ENCODE measurements at regions not wholly inside any gene's neighbourhood (a gene's known extent, or its start where the extent isn't known, plus 50 kb on each side); places are given as distances from the start of the nearest gene placed in this dataset.
"Not testable (repeated sequence)": the region's sequence is repeated elsewhere in the genome, so short reads cannot be mapped to it uniquely, and the experiment has no call there.

DNA sequence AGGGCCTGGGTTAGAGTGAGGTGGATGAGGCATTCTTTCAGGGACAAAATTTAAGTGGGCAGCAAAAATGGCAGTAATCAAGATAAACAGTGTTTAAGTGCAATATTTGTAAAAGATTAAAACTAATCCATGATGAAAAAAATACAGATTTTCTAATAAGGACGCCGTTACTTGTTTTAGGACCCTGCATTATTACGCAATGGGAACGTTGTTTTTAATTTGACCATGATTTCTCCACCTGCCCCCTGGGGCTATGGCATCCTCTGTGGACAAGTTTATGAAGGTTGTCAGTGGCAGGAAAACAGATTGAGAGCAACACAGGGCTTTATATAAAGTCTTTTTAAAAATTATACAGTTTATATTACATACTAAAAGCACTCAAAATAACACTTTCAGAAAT lies 380.6 kb upstream of the PHF14 start:
- DNase-seq (ENCODE audit: low read depth) = no peak

- DNase-seq (ENCODE audit: low read depth) = no peak
These were observed 376.8 kb upstream of the PHF14 start for GRCh38 chr7:10596827-10597226.

- DNase-seq (ENCODE audit: low read depth) = no peak
These were observed 369.5 kb upstream of the PHF14 start for GRCh38 chr7:10604128-10604527.

- DNase-seq (ENCODE audit: low read depth) = no peak
These were observed 360.7 kb upstream of the PHF14 start for GRCh38 chr7:10612950-10613349.

- no peak for DNase-seq (ENCODE audit: low read depth)
These were observed 354.7 kb upstream of the PHF14 start for GRCh38 chr7:10618953-10619352.

GRCh38 chr7:10632712-10633111 lies 341.0 kb upstream of the PHF14 start:
- no peak for DNase-seq (ENCODE audit: low read depth)

DNA sequence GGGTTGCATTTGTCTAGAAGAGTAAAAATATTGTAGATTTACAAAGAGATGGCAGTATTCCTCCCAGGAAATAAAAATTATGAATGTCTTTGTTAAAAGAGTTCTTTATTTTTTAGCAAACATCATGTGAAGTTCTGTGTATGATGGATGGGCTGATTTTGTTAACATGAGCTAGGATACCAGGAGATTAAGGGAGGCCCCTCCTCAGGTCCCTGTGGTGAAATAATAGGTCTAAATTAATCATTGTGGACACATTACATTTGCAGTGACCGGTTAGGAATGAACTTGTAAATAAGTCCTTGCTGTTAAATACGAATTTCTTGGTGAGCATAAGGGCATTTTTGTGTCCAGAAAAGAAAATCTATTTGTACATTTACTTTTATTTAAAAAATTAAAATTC lies 339.4 kb upstream of the PHF14 start:
- no peak for DNase-seq (ENCODE audit: low read depth)

DNA sequence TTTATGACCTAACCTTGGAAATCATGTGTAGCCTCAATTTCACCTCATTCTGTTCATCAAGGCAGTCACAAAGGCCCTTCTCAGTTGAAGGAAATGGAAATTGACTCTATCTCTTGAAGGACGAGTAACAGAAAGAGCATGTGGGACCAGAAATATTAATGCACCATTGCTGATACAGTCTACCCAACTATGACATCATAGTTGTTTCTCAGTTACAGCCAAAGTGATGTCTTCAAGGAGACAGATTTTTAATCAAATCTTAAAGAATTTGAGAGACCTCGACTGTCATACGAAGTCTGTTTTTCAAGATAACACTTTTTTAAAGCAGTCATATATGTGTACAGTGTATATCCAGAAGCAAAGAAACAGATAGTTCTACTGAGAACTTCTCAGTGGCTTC lies 335.7 kb upstream of the PHF14 start:
- DNase-seq (ENCODE audit: low read depth) = no peak

- no peak for DNase-seq (ENCODE audit: low read depth)
These were observed 330.1 kb upstream of the PHF14 start for GRCh38 chr7:10643545-10643944.

GRCh38 chr7:10644849-10645248 lies 328.8 kb upstream of the PHF14 start:
- DNase-seq (ENCODE audit: low read depth) = no peak

- DNase-seq (ENCODE audit: low read depth) = no peak
These were observed 327.5 kb upstream of the PHF14 start for GRCh38 chr7:10646194-10646593.

DNA sequence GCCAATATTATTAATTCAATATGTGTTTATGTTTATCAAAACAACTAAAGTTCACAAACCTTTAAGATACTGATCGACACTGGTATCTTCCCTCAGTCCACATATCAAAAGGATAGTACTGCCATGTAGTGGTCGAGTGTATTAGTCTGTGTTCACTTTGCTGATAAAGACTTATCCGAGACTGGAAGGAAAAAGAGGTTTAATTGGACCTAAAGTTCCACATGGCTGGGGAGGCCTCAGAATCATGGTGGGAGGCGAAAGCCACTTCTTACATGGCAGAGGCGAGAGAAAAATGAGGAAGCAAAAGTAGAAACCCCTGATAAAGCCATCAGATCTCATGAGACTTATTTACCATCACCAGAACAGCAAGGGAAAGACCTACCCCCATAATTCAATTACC lies 325.4 kb upstream of the PHF14 start:
- DNase-seq (ENCODE audit: low read depth) = no peak

GRCh38 chr7:10649120-10649519 lies 324.6 kb upstream of the PHF14 start:
- DNase-seq (ENCODE audit: low read depth) = not testable (repeated sequence)

GRCh38 chr7:10655031-10655430 lies 318.6 kb upstream of the PHF14 start:
- DNase-seq (ENCODE audit: low read depth) = no peak

- DNase-seq (ENCODE audit: low read depth) = no peak
These were observed 316.5 kb upstream of the PHF14 start for GRCh38 chr7:10657201-10657600.

- DNase-seq (ENCODE audit: low read depth) = no peak
These were observed 315.8 kb upstream of the PHF14 start for GRCh38 chr7:10657837-10658236.

DNA sequence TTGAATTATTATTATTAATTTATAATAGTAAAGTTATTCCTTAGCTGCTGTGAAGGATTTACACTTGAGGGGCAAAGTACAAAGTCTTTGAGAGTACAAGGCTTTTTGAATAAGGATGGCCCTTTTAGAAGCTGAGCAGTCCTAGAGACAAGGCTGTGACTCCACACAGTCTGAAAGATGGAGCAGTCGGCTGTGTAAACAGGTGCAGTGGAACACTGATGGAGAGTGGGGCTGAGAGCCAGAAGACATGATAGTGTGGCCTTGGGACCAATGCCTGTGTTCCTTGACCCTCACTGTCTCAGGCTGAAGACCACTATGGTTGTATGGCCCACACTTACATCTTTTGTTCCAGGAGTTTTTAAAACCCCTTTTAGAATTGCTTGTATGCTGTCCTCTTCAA lies 311.2 kb upstream of the PHF14 start:
- no peak for DNase-seq (ENCODE audit: low read depth)

DNA sequence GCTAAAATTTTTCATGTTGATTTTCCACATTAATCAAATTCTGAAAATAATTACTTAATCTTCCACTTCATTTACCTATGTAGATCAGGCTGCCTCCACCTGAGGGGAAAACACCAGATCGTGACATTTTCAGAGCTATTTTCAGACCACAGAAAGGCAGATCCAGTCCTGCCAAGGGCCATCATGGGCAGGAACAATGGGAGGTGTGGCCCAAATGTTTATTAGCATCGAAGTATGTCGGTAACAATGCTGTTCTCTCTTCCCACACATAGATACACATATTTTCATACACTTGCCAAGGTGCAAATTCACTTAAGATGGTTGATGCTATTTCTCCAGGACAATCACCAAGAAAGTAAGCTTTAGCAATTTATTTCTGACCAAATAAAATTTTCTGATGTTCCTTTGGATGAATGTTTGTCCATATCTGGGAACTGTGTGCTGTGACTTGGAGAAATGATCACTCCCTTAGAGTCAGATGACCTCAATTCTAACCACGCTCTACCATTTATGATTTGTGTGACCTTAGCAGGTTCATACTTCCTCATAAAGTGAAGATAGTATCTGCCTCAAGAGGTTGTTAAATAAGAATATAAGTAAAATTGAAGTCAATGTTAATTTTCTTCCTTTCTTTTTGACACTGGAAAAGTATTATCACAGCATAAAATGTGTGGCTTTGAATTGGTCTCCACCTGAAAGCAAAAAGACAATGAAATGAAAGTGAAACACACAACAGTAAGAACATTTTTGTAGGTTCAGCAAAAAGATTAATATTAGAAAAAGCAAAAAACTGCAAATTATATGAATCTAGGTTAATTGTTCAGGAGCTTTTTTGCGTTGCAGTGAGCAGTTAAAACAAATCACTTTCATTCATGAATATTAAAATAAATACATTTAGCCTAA lies 310.4 kb upstream of the PHF14 start:
- DNase-seq (ENCODE audit: low read depth) = no peak

DNA sequence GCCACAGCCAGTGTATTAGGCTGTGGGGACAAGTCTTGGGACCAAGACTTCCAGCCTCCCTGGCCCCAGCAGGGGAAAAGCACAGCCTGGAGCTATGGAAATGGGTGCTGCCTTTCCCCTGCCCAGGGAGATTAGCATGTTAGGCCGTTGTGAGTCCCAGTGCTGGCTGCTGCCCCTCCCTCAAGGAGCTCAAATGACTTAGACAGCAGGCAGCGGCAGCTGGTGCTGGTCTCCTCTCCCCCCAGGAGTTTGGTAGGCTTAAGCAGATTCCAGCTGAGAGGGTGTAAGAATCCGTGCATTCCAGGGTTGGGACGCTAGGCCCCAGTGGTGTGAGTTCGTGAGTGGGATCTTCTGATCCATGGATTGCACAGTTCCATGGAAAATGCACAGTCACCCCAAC lies 301.5 kb upstream of the PHF14 start:
- no peak for DNase-seq (ENCODE audit: low read depth)

- DNase-seq (ENCODE audit: low read depth) = no peak
These were observed 296.5 kb upstream of the PHF14 start for GRCh38 chr7:10677211-10677610.

DNA sequence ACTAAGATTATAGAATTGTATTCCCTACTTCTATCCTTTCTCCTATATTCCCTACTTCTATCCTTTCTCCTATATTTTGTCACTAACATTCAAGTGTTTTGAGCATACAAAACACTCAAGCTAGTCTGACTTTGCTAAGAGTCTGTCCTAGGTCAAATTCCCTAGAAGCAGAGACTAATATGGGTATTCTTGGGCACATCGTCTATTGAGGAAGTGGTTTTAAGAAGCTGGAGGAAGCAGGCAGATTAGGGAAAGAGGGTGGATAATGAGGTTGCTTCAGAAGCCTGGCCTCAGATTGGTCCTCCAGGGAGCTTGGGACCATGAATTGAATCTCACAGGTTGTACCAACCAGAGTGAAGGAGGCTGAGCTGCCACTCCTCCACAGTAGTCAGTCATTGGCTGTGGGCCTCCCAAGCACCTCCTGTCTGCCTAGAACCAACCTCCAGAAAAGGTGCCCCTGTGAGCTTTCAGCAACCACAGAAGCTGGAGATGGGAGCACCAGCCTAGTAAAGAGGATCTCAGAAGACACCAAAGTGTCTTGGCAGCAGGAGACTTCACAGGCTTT lies 295.9 kb upstream of the PHF14 start:
- DNase-seq (ENCODE audit: low read depth) = no peak

DNA sequence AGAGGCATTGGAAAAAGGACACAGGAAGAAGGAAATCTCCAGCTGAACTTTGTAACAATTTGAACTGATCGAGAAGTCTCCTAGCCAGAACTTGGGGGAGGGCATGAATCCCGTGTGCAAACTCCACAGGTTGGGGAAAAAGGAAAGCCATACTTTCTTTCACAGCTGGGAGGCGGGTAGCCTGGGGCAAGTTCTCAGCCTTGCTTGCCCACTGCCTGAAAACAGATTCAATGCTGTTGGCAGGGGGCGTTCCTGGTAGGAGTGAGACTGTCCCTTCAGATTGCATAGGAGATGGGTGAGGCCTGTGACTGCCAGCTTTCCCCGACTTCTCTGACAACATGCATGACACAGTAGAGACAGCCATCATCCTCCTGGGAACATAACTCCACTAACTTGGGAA lies 289.1 kb upstream of the PHF14 start:
- no peak for DNase-seq (ENCODE audit: low read depth)

- no peak for DNase-seq (ENCODE audit: low read depth)
These were observed 288.6 kb upstream of the PHF14 start for GRCh38 chr7:10685040-10685439.

GRCh38 chr7:10688544-10688943 lies 285.1 kb upstream of the PHF14 start:
- no peak for DNase-seq (ENCODE audit: low read depth)
